GM18870 (cell line): ENCODE measurements at regions not wholly inside any gene's neighbourhood (a gene's known extent, or its start where the extent isn't known, plus 50 kb on each side); places are given as distances from the start of the nearest gene placed in this dataset.
"Not testable (repeated sequence)": the region's sequence is repeated elsewhere in the genome, so short reads cannot be mapped to it uniquely, and the experiment has no call there.

Source experiments
- ATAC-seq: cut with Tn5 transposase; IDR thresholded peaks from one replicate; pipeline ENCODE4 v1.9.1; 2021; ENCODE audit warnings: moderate library complexity; ENCODE audit not compliant: unreplicated experiment

GRCh38 chr14:58751788-58752187 is 114.0 kb downstream of the DACT1 start:
- ATAC-seq = no peak

GRCh38 chr14:58752289-58752688 is 114.5 kb downstream of the DACT1 start:
- no peak for ATAC-seq

GRCh38 chr14:58752771-58753201 is 115.0 kb downstream of the DACT1 start:
- no peak for ATAC-seq

DNA sequence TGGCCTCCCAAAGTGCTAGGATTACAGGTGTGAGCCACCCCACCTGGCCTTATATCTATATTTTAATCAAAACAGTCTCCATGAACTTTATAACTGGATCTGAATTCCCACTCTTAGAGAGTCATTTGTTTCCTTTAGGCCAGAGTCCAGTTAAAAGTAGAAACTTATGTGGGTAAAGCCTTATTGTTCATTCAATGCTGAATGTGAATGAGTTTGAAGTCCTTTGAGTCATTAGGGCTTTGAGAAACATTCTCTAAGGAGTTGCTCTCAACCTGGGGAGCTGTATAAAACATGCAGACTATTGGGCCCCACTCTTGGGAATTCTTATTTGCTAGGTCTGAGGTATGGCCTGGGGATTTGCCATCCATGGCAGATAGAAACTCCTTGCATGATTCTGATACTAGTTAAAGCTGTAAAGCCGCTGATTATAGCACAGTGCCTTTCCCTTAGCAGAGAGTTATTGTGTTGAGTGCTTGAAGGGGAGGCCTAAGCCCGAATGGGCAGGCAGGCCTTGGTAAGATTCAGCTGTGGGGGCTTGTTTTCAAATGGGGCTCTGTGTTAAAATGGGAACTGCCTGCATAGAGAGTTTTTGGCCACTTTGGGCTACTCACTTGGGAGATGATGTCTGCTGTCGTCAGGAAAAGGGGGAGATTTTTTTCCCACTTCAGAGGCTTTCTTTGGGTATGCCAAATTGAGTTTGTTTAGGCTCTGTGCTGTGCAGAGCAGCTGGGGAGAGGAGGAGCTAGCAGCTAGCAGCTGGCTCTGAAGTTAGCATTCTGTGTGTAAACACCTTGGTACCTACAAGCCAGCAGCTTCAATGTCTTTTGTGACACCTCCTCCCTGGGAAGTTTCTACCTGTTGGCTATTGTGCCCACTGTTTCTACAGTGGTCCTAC is 117.5 kb downstream of the DACT1 start:
- no peak for ATAC-seq

GRCh38 chr14:58760121-58760520 is 122.4 kb downstream of the DACT1 start:
- ATAC-seq = no peak

DNA sequence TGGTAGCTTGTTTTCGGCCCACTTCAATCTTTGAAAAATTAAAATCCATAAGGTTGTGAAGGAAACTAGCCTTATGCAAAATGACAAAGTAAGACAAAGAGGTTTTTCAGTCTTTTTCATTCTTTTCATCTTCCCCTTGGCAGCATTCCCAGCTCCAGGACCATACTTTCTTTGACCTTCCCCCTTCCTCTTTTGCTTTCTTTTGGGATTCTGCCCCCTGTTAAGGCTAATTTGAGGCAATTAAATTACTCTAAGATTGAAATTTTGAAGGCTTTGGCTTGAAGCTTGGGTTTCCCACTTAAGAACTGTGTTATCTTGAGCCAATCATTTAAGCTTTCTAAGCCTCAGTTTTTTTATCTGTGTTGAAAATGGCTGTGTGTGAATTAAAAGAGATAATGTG is 124.9 kb downstream of the DACT1 start:
- ATAC-seq = no peak

- ATAC-seq = no peak
These were observed 125.4 kb downstream of the DACT1 start for GRCh38 chr14:58763210-58763609.

DNA sequence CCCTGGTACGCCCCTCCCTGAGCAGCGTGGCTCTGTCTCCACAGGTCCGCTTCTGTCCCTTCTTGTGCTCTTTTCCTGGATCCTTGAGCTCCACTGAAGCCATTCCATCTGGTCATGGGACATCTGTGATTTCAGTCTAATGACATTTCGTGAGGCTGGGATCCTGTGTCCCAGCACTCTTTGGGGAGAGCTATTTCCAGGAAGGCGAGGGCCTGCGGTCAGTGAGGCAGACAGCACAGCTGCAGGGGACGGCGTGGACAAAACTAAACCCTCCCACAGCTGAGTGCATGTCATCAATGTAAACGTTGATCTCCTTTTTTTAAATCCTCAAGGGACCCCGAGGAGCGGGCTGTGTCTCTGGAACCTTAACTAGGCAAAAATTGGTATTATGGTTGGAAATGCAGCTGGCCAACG is 127.7 kb downstream of the DACT1 start:
- no peak for ATAC-seq

DNA sequence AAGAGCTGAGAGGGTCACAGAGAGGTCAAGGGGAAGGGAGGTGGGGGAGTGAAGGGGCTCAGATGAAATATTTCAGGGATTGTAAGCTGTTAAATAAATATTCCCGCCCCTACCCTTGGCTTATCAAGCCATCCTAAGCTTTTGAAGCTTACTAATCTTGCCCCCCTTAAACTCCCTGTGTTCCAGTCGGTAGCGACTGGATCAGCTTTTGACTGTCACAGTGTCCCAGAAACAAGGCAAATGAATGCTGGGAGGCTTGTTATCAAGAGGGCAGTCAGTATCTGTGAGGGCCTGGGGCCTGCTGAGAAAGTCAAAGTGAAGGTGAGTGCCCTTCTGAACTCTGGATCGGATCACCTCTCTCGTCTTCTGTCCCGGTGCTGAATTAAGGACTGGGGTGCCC is 128.1 kb downstream of the DACT1 start:
- ATAC-seq = no peak

GRCh38 chr14:58769011-58769643 is 131.4 kb downstream of the DACT1 start:
- ATAC-seq = no peak

DNA sequence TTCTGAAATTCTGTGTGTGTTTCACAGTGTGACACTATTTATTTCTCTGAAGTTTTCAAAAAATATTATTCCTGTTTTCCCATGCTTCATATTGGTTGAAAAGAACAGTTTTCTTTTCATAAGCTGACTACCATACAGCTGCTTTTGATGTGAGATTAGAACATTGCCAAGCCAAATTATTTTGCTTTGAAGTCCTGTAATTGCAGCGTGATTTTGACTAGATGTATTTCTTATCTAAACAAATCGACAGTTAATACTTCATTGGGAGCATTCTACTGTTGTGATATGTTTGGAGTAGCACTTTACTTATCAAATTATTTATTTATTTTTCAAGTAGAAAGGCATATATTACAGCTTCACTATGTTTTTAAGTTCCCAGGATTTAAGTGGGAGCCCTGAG is 132.0 kb downstream of the DACT1 start:
- ATAC-seq = no peak

DNA sequence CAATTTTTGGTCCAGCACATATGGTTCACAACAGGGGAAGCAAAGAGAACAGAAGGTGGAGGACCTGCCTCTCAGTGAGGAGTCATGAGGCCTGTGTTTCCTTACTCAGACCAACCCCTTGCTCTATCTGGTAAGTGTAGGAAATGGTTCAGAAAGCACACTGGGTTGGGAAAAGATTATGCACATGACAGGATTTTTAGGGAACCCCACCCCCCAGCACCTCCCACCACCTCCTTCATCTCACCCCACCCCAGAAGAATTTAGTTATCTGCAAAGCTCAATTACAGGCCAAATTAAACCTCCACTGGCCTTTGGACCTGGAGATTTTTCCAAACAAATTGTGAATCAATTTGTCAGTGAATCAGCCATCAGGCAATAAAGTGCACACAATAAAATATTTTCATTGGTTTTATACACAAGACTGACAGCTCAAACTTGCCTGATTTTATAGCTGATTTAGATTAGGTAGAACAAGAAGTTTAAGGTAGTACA is 132.8 kb downstream of the DACT1 start:
- ATAC-seq = no peak

- no peak for ATAC-seq
These were observed 133.3 kb downstream of the DACT1 start for GRCh38 chr14:58771016-58771415.

DNA sequence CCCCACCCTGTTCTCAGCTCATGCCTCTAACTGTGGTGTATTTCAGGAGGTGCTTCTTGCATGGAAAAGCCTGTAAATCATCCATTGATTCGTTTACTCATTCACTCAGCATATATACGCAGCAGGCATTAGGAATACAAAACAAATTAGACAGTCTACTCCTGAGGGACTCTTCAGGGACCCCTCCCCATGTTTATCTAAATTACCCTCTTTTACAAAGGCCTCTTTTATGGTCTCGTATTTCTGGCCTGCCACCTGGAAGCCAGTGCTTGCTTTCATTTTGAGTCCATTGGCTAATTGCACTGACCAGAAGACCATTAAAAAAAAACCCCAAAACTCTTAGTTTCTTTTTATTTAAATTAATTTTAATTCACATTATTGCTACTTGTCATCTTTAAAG is 134.4 kb downstream of the DACT1 start:
- ATAC-seq = no peak

DNA sequence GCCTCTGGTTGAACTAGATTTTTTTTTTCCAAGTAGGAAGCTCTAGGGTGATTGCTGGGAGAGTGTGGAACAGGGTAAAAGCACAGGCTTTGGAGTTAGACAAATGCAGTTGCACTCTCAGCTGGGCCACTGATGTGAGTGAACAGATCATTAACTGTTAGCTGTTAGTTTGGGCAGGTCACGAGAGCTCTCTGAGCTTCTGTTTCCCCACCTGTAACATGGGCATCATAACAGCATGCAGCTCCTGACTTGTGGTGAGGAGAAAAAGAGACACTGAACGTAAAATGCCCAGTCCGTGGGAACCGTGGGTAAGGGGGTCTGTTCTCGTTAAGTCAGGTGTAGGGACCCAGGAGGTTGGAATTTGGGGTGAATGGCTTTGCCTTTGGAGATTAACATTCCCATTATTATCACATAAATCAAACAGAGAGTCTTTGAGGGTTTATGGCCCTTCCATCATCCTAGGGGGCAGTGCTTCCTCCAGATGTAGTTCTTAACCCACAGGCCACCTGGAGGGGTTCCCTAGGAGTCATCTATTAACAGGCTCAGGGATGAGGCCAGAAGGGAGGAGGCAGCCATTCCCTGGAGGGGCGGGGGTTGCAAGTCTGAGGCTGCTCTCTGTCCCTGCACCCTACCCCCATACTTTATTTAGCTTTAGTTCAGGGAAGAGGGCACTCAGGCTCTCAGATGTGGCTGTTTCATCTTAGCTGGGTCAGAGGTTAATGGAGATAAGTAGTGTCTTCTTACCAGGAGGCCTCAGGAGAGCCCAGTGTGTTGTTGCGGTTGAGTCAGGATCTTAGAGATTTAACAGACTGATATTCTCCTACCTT is 135.2 kb downstream of the DACT1 start:
- no peak for ATAC-seq

DNA sequence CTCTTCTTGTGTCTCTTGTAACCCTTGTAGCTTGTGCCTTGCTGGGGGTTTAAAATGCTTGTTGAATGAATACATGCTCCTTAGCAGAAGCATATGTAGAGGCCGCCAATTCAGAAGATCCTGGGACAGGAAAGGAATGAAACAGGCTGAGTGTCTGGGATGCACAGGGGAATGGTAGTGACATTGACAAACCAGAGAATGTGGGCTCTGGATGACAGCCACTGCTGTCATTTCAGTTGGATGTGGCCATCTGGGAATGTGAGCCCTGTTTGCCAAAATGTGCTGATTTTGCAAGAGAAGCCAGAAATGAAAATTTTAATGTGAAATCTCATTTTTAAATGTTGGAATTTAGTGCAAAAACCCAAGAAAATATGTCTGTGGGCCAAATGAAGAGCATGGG is 136.8 kb downstream of the DACT1 start:
- ATAC-seq = no peak

DNA sequence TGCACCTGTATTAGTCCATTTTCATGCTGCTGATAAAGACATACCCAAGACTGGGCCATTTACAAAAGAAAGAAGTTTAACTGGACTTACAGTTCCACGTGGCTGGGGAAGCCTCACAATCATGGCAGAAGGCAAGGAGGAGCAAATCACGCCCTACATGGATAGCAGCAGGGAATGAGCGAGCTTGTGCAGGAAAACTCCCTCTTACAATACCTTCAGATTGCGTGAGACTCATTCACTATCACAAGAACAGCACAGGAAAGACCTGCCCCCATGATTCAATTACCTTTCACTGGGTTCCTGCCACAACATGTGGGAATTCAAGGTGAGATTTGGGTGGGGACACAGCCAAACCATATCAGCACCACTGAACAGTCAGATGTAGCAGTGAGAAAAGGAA is 137.4 kb downstream of the DACT1 start:
- ATAC-seq = not testable (repeated sequence)

DNA sequence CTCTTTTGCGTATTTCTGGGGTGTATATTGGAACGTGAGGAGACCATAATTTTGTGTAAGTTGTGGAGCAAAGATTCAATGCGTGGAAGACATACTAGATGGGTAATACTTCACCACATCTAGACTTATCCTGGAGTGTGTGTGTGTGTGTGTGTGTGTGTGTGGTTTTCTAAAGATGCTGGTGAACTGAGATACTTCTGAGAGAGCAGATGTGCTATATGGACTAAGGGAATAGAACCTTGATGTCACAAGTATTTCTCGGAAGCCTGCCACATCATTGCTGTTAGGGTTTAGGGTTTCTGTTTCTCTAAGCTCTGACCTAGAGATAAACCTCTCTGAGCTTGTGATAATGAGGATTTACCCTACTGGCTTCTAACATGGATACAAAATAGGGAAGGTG is 138.8 kb downstream of the DACT1 start:
- ATAC-seq = no peak

GRCh38 chr14:58777541-58777979 is 139.8 kb downstream of the DACT1 start:
- no peak for ATAC-seq

DNA sequence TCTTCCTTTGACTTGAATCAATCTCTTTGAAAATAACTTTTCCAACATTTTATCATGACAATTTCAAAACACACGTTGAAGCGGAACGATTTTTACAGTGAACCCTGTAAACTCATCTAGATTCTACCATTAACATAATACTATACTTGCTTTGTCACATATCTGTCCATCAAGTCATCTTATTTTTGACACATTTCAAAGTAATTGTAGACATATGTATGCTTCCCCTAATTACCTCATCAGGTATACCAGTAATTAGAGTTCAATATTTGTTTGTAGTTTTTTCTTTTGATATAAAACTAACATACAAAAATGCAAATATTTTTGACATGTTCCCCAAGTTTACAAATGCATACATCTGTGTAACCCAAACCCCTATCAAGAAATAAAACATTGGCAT is 140.4 kb downstream of the DACT1 start:
- no peak for ATAC-seq

DNA sequence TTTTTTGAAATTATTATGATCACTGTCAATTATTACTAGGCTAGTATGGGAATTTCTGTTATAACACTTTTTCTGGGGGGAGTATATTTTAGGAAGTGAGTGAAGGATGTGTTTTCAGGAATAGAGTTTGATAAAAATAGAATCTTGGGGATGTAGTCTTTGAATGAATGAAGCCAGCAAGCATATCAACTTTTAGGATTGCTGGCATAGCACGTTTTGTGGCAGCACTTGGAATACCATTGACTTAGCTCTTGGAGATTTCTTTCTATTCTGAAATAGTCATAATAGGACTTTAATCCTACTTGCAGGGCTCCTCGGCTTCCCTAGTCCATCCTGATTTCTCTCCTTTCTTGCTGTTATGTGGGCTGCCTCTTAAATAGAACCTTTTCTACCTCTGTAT is 141.6 kb downstream of the DACT1 start:
- ATAC-seq = no peak
